GM10266 (cell line): ENCODE measurements at regions not wholly inside any gene's neighbourhood (a gene's known extent, or its start where the extent isn't known, plus 50 kb on each side); places are given as distances from the start of the nearest gene placed in this dataset.
A peak's percentile ranks its signal among the peaks of the same experiment; 100 is the strongest.

ENCODE experiments used
- DNase-seq: peaks from one replicate; pipeline ENCODE4 v3.0.0; 2012; ENCODE audit errors: extremely low spot score
- TF ChIP-seq, protein P1 (sequence below): IDR thresholded peaks from 2 replicates; pipeline ENCODE4 v1.5.1; 2012; ENCODE audit warnings: mild to moderate bottlenecking, low read depth; ENCODE audit not compliant: control insufficient read depth, insufficient read depth; ENCODE audit errors: missing control alignments

- TF ChIP-seq, protein P1, sequence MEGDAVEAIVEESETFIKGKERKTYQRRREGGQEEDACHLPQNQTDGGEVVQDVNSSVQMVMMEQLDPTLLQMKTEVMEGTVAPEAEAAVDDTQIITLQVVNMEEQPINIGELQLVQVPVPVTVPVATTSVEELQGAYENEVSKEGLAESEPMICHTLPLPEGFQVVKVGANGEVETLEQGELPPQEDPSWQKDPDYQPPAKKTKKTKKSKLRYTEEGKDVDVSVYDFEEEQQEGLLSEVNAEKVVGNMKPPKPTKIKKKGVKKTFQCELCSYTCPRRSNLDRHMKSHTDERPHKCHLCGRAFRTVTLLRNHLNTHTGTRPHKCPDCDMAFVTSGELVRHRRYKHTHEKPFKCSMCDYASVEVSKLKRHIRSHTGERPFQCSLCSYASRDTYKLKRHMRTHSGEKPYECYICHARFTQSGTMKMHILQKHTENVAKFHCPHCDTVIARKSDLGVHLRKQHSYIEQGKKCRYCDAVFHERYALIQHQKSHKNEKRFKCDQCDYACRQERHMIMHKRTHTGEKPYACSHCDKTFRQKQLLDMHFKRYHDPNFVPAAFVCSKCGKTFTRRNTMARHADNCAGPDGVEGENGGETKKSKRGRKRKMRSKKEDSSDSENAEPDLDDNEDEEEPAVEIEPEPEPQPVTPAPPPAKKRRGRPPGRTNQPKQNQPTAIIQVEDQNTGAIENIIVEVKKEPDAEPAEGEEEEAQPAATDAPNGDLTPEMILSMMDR, result no peak
- DNase-seq, result no peak
Measured at GRCh38 chr11:100573911-100574513, 113.1 kb upstream of the ARHGAP42 start.

GRCh38 chr11:100574894-100575769, 112.0 kb upstream of the ARHGAP42 start:
- no peak for DNase-seq
- TF ChIP-seq, protein P1, result no peak

GRCh38 chr11:100575860-100576717, 111.0 kb upstream of the ARHGAP42 start:
- peak; percentile 12 for DNase-seq
- TF ChIP-seq, protein P1, result peak; percentile 69

- TF ChIP-seq, protein P1, result no peak
- DNase-seq, result no peak
Measured at GRCh38 chr11:100576718-100577021, 110.4 kb upstream of the ARHGAP42 start.

DNA sequence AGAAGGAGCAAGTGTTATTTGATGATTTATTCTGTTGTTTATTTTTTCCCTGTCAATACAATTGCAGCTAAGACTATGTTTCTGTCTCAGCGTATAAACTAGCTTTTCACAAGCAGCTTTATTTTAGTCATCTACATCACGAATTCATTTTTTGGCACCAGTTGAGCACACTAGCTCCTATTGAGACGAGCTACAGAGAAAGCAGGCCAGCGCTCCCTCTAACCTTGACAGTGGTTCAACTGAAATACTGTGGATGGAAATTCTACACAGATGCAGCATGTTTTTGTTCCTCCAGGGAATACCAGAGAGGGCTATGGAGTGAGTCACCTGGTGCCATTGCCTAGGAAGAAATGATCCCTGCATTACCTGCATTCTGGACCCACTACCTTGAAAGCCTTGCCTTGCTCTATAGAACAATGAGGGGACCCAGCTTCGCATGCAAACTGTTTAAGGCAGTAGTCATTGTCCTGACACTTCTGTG, 108.2 kb upstream of the ARHGAP42 start:
- TF ChIP-seq, protein P1, result no peak
- no peak for DNase-seq

DNA sequence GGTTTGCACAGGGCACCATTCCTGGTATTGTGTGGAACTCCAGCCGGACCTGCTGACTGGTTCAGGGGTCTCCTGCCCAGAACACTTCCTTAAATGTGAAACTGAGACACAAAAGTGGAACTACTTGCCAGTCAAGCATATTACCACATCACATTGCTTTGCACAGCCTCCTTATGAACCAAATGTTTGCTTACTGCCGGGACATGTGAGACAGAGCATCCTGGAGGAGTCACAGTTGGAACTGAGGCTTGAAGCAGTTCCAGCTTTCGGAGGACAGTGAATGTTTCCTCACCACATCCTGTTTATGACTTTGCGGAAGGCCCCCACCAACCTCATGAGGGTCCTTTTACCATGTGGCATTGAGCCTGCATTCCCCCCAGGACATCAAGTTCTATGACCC, 105.8 kb upstream of the ARHGAP42 start:
- DNase-seq, result no peak
- TF ChIP-seq, protein P1, result no peak
